PC-3 (cell line): ENCODE measurements at regions not wholly inside any gene's neighbourhood (a gene's known extent, or its start where the extent isn't known, plus 50 kb on each side); places are given as distances from the start of the nearest gene placed in this dataset.
"Not testable (repeated sequence)": the region's sequence is repeated elsewhere in the genome, so short reads cannot be mapped to it uniquely, and the experiment has no call there.

ENCODE experiments used
- EZH2 ChIP-seq: fragments of 300-600 bp; sonication (generic); IDR thresholded peaks from one replicate; pipeline ENCODE4 v1.6.1; 2017; ENCODE audit warnings: antibody characterized with exemption, mild to moderate bottlenecking, low read length; ENCODE audit not compliant: unreplicated experiment
- EZH2phosphoT487 ChIP-seq: fragments of 300-600 bp; sonication (generic); IDR thresholded peaks from 2 replicates; pipeline ENCODE4 v1.6.1; 2018; ENCODE audit warnings: mild to moderate bottlenecking, antibody characterized with exemption, low read length, borderline replicate concordance
- TF ChIP-seq, protein P1 (sequence below): fragments of 300-600 bp; sonication (generic); conservative IDR thresholded peaks from 2 replicates; pipeline ENCODE4 v1.5.1; 2017; ENCODE audit warnings: antibody characterized with exemption, low read depth, mild to moderate bottlenecking, low read length

GRCh38 chr21:6138244-6139136 is 4382.9 kb upstream of the TPTE start:
- TF ChIP-seq, protein P1, sequence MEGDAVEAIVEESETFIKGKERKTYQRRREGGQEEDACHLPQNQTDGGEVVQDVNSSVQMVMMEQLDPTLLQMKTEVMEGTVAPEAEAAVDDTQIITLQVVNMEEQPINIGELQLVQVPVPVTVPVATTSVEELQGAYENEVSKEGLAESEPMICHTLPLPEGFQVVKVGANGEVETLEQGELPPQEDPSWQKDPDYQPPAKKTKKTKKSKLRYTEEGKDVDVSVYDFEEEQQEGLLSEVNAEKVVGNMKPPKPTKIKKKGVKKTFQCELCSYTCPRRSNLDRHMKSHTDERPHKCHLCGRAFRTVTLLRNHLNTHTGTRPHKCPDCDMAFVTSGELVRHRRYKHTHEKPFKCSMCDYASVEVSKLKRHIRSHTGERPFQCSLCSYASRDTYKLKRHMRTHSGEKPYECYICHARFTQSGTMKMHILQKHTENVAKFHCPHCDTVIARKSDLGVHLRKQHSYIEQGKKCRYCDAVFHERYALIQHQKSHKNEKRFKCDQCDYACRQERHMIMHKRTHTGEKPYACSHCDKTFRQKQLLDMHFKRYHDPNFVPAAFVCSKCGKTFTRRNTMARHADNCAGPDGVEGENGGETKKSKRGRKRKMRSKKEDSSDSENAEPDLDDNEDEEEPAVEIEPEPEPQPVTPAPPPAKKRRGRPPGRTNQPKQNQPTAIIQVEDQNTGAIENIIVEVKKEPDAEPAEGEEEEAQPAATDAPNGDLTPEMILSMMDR, result not testable (repeated sequence)
- TF ChIP-seq EZH2phosphoT487, EZH2: not testable (repeated sequence)
